CD14-positive monocyte (primary cell): ENCODE measurements at regions not wholly inside any gene's neighbourhood (a gene's known extent, or its start where the extent isn't known, plus 50 kb on each side); places are given as distances from the start of the nearest gene placed in this dataset.
A peak's percentile ranks its signal among the peaks of the same experiment; 100 is the strongest.

ENCODE experiments used
- DNase-seq, 3 donors: peaks; one replicate each; pipeline ENCODE4 v3.0.0-alpha.2; 2011 to 2022
- H2AFZ ChIP-seq: 2 replicates; pipeline ENCODE4 v1.6.0; 2012; ENCODE audit warnings: mild to moderate bottlenecking, low read depth, low read length, inconsistent platforms; ENCODE audit not compliant: insufficient read depth, poor library complexity, severe bottlenecking
- H3K27ac ChIP-seq, 2 donors: 1 replicate in 1 of 2; 2 replicates in 1 of 2; pipeline ENCODE4 v1.5.1; 2012 to 2013; ENCODE audit warnings: low read length in 2 of 2, control low read depth in 1 of 2, inconsistent platforms in 1 of 2, low read depth in 1 of 2, mild to moderate bottlenecking in 1 of 2
- H3K27me3 ChIP-seq, 2 donors: one replicate each; pipeline versions ENCODE4 v1.6.0 to v1.6.1; 2011 to 2013; ENCODE audit warnings: low read length in 2 of 2; ENCODE audit not compliant: control insufficient read depth in 2 of 2, insufficient read depth in 2 of 2
- H3K36me3 ChIP-seq, 2 donors: replicated peaks in 1 of 2; 1 replicate in 1 of 2; 2 replicates in 1 of 2; pipeline versions ENCODE4 v1.5.1 to v1.6.1; 2012 to 2013; ENCODE audit warnings: low read length in 2 of 2, control low read depth in 1 of 2, inconsistent platforms in 1 of 2, mild to moderate bottlenecking in 1 of 2; ENCODE audit not compliant: insufficient read depth in 2 of 2, control insufficient read depth in 1 of 2
- H3K4me1 ChIP-seq, 2 donors: 1 replicate in 1 of 2; 2 replicates in 1 of 2; pipeline versions ENCODE4 v1.5.1 to v1.6.1; 2012 to 2013; ENCODE audit warnings: low read length in 2 of 2, control low read depth in 1 of 2, inconsistent platforms in 1 of 2, mild to moderate bottlenecking in 1 of 2, moderate library complexity in 1 of 2; ENCODE audit not compliant: insufficient read depth in 2 of 2, control insufficient read depth in 1 of 2
- H3K4me2 ChIP-seq: replicated peaks from 2 replicates; pipeline ENCODE3; 2012; ENCODE audit warnings: low read length, moderate library complexity, mild to moderate bottlenecking; ENCODE audit not compliant: poor library complexity, severe bottlenecking; ENCODE audit errors: extremely low read depth
- H3K4me3 ChIP-seq, 3 experiments: fragments of 200-600 bp in 1 of 3; sonication (generic) in 1 of 3; replicated peaks in 1 of 3; 1 replicate in 2 of 3; 2 replicates in 1 of 3; pipeline ENCODE4 v1.5.1; 2011 to 2013; ENCODE audit warnings: low read length in 3 of 3, mild to moderate bottlenecking in 3 of 3, control low read depth in 2 of 3, low read depth in 2 of 3, inconsistent platforms in 1 of 3, moderate library complexity in 1 of 3
- H3K79me2 ChIP-seq: 2 replicates; pipeline ENCODE4 v1.6.0; 2012; ENCODE audit warnings: mild to moderate bottlenecking, control low read depth, inconsistent platforms, low read length, moderate library complexity; ENCODE audit not compliant: insufficient read depth
- H3K9ac ChIP-seq: 2 replicates; pipeline ENCODE4 v1.6.0; 2017; ENCODE audit warnings: low read length, mild to moderate bottlenecking; ENCODE audit not compliant: insufficient read depth, poor library complexity, severe bottlenecking
- H3K9me3 ChIP-seq, 2 donors: replicated peaks in 1 of 2; 1 replicate in 1 of 2; 2 replicates in 1 of 2; pipeline versions ENCODE4 v1.5.1 to v1.6.1; 2012 to 2013; ENCODE audit warnings: low read length in 2 of 2, control low read depth in 1 of 2; ENCODE audit not compliant: control insufficient read depth in 1 of 2, insufficient read depth in 1 of 2
- H4K20me1 ChIP-seq: 2 replicates; pipeline ENCODE4 v1.6.0; 2012; ENCODE audit warnings: mild to moderate bottlenecking, low read length, control low read depth, moderate library complexity; ENCODE audit not compliant: insufficient read depth
- H3K27ac Mint-ChIP-seq, 7 donors: one replicate each; pipeline ENCODE4 v1.8.0; 2020; ENCODE audit warnings: mild to moderate bottlenecking in 7 of 7, mixed read lengths in 7 of 7, moderate library complexity in 6 of 7, inconsistent platforms in 2 of 7
- H3K27me3 Mint-ChIP-seq, 3 donors: one replicate each; pipeline ENCODE4 v1.8.0; 2021 to 2022; ENCODE audit warnings: low read depth in 3 of 3, mild to moderate bottlenecking in 3 of 3, mixed read lengths in 3 of 3, moderate library complexity in 3 of 3, inconsistent platforms in 1 of 3
- H3K36me3 Mint-ChIP-seq, 2 donors: one replicate each; pipeline ENCODE4 v1.8.0; 2020; ENCODE audit warnings: mixed read lengths in 2 of 2, inconsistent platforms in 1 of 2, mild to moderate bottlenecking in 1 of 2
- H3K4me1 Mint-ChIP-seq: one replicate; pipeline ENCODE4 v1.8.0; 2020; ENCODE audit warnings: mild to moderate bottlenecking, mixed read lengths
- H3K4me3 Mint-ChIP-seq, 2 donors: one replicate each; pipeline ENCODE4 v1.8.0; 2020; ENCODE audit warnings: mild to moderate bottlenecking in 2 of 2, mixed read lengths in 2 of 2, moderate library complexity in 1 of 2
- H3K9me3 Mint-ChIP-seq, 7 donors: one replicate each; pipeline ENCODE4 v1.8.0; 2020 to 2022; ENCODE audit warnings: mixed read lengths in 7 of 7, mild to moderate bottlenecking in 6 of 7, moderate library complexity in 6 of 7, inconsistent platforms in 2 of 7
- WGBS: methylation state at CpG from one replicate; pipeline ENCODE4 v1.1.5; 2013; ENCODE audit warnings: missing lambda C conversion rate; ENCODE audit not compliant: insufficient coverage; 5-methylcytosine and 5-hydroxymethylcytosine counted together
- intact Hi-C, 2 donors: fragments of 100-400 bp; cut with micrococcal nuclease; formaldehyde crosslinking; loops; one replicate each; pipeline versions ENCODE4 v1.15.0 to v1.15.1; 2023
- TF ChIP-seq, protein P1 (sequence below): fragments of 200-600 bp; IDR thresholded peaks from one replicate; pipeline ENCODE4 v1.8.0; 2022; ENCODE audit warnings: antibody characterized with exemption, mild to moderate bottlenecking

DNA sequence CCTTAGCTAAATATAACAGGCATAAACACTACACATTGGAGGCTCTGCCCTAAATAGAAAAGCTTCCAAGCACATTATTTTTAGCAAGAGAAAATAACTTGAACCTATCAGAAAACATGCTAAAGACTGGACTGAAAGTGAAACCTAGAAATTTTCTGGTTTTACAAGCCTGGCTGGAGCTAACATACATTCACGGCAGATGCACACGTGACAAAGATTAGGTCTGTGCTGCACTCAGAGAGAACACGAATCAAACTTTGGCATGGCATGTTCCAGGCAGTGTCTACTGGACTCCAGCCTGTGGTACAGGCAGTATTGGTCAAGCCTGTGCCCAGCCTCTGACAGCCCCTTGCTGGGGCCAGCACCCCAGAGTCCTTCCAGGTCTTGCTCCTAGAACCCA, 94.1 kb upstream of the PCBD1 start:
- no peak overlapping the region for H2AFZ ChIP-seq
- no peak overlapping the region for H3K9ac ChIP-seq
- no peaks in the 10 kb centered on the region for H3K79me2 ChIP-seq
- Mint-ChIP-seq H3K27me3 (peaks cover 0 to 1% (median 1%) of the 10 kb centered on the region in 3 donors), H3K9me3 (no peaks in the 10 kb centered on the region), H3K36me3 (no peaks in the 10 kb centered on the region), H3K27ac (peak overlapping the region in 1 of 7 donors; percentile 43), H3K4me3 (no peak overlapping the region), H3K4me1 (peaks cover 2% of the 10 kb centered on the region)
- no peak overlapping the region for H3K4me2 ChIP-seq
- H3K4me3 ChIP-seq = no peak overlapping the region
- intact Hi-C loops = no loop called here
- TF ChIP-seq, protein P1, sequence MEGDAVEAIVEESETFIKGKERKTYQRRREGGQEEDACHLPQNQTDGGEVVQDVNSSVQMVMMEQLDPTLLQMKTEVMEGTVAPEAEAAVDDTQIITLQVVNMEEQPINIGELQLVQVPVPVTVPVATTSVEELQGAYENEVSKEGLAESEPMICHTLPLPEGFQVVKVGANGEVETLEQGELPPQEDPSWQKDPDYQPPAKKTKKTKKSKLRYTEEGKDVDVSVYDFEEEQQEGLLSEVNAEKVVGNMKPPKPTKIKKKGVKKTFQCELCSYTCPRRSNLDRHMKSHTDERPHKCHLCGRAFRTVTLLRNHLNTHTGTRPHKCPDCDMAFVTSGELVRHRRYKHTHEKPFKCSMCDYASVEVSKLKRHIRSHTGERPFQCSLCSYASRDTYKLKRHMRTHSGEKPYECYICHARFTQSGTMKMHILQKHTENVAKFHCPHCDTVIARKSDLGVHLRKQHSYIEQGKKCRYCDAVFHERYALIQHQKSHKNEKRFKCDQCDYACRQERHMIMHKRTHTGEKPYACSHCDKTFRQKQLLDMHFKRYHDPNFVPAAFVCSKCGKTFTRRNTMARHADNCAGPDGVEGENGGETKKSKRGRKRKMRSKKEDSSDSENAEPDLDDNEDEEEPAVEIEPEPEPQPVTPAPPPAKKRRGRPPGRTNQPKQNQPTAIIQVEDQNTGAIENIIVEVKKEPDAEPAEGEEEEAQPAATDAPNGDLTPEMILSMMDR = no peak
- no peaks in the 10 kb centered on the region for H4K20me1 ChIP-seq
- H3K27ac ChIP-seq = no peak overlapping the region
- H3K9me3 ChIP-seq = no peaks in the 10 kb centered on the region
- no peaks in the 10 kb centered on the region for H3K27me3 ChIP-seq
- no peaks in the 10 kb centered on the region for H3K36me3 ChIP-seq
- 87% methylated on average over 3 of the region's 3 CpGs for WGBS
- H3K4me1 ChIP-seq = no peaks in the 10 kb centered on the region
- no peak for DNase-seq

DNA sequence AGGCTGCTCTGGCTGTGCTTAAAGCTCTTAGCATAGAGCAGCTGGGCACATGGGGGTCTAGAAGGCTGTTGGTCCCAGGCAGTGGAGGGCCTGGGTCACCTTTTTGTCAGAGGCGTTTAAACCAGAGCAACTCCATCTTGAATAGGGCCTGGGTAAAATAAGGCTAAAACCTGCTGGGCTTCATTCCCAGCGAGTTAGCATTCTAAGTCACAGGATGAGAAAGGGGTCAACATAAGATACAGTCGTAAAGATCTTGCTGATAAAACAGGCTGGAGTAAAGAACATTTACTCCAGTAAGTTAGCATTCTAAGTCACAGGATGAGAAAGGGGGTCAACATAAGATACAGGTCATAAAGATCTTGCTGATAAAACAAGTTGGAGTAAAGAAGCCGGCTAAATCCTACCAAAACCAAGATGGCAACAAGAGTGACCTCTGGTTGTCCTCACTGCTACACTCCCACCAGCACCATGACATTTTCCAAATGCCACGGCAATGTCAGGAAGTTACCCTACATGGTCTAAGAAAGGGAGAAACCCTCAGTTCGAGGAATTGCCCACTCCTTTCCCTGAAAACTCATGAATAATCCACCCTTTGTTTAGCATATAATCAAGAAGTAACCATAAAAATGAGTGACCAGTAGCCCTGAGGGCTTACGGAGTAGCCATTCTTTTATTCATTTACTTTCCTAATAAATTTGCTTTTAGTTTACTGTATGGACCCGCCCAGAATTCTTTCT, 96.8 kb upstream of the PCBD1 start:
- Histone ChIP-seq H3K36me3 (no peaks in the 10 kb centered on the region), H3K79me2 (no peaks in the 10 kb centered on the region), H3K4me1 (no peaks in the 10 kb centered on the region), H3K9ac (no peak overlapping the region), H4K20me1 (no peaks in the 10 kb centered on the region), H3K4me2 (no peak overlapping the region), H3K9me3 (no peaks in the 10 kb centered on the region), H2AFZ (no peak overlapping the region), H3K27ac (no peak overlapping the region), H3K27me3 (no peaks in the 10 kb centered on the region), H3K4me3 (no peak overlapping the region)
- DNase-seq = no peak
- H3K4me3 Mint-ChIP-seq = no peak overlapping the region
- peaks cover 0 to 1% (median 0%) of the 10 kb centered on the region in 3 donors for H3K27me3 Mint-ChIP-seq
- TF ChIP-seq, protein P1 = no peak
- intact Hi-C loops = no loop called here
- WGBS = 83% methylated on average over 6 of the region's 8 CpGs
- no peaks in the 10 kb centered on the region for H3K36me3 Mint-ChIP-seq
- peaks cover 2% of the 10 kb centered on the region for H3K4me1 Mint-ChIP-seq
- H3K9me3 Mint-ChIP-seq = no peaks in the 10 kb centered on the region
- H3K27ac Mint-ChIP-seq = no peak overlapping the region
